Eye (tissue), 1 donor: ENCODE measurements at regions not wholly inside any gene's neighbourhood (a gene's known extent, or its start where the extent isn't known, plus 50 kb on each side); places are given as distances from the start of the nearest gene placed in this dataset.
"Not testable (repeated sequence)": the region's sequence is repeated elsewhere in the genome, so short reads cannot be mapped to it uniquely, and the experiment has no call there.

Experiments used
- DNase-seq: peaks from one replicate; pipeline ENCODE4 v3.0.0-alpha.2; 2015

DNA sequence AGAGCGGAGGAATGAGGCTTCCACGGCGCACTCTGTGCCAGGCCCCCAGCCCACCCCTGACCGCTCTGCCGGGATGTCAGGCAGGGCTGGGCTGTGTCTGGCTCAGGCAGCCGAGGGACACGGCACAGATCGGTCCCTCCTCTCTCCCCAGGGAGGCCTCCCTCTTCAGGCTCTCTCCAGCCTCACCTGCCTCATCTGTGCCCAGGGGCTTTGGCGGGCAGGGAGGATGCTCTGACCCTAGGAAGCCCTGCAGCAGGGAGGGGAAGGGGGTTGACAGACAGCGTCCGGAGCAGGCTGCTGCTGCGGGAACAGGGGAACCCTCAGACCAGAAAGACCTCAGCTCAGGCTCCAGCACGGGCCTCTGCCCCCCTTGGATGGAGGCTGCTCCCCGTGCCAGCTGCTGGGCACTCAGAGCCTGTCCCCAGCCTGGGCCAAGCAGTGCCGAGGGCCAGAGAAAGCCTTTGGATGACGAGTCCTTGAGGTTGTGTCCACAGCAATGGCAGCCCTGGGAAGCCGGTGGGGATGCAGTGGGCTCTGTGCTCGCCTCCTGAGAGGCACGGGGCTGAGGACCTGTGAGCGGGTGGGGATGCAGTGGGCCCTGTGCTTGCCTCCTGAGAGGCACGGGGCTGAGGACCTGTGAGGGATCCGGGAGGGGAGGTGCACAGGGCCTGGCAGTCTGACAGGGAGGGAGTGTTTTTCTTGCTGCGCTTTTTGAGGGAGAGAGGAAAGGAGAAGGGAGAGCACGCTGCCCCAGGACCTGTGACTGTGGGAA lies 66.9 kb downstream of the FOXL3 start:
- DNase-seq: no peak

GRCh38 chr7:357531-358209 lies 67.7 kb downstream of the FOXL3 start:
- DNase-seq: no peak

DNA sequence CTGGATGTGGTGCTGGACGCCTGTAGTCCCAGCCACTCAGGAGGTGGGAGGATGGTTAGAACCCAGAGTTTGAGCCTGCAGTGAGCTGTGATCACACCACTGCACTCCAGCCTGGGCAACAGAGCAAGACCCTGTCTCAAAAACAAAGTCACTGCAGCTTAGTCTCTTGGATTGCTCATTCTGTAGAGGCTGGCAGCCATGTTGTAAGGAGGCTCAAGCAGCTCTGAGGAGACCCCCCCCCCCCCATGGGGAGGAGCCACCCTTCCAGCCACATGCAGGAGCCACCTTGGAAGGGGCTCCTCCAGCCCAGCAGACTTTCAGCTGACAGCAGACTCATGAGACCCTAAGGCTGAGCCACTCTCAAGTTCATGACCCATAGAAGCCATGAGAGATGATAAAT lies 68.4 kb downstream of the FOXL3 start:
- DNase-seq: no peak

GRCh38 chr7:359226-359765 lies 69.3 kb downstream of the FOXL3 start:
- DNase-seq: no peak

DNA sequence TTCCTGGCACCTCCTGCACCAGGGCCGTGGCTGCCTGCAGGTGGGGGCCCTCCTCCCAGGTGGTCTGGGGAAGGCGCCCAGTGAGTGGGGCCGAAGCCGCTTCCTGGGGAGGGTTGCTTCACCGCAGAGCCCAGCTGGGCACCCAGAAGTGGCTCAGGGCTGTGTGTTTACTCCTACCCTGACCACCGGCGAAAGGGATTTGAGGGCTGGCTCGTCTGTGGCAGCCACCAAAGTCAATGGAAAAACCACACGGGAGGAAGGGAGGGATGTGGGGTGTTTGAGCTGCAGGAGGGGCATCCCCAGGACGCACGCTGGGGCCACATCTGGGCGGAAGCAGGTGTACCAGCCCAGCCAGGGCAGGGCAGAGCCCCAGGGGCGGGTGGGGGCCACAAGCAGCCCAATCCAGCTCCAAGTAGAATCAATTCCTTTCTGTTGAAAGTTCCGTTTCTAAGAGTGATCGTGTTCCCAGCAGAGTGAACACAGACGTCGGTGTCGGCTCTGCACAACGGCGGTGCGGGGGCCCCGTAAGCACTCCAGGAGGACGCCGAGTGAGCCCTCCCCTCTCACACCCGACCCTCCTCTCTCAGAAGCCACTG lies 69.9 kb downstream of the FOXL3 start:
- DNase-seq: no peak

- no peak for DNase-seq
Measured at GRCh38 chr7:360454-361100, 70.6 kb downstream of the FOXL3 start.

DNA sequence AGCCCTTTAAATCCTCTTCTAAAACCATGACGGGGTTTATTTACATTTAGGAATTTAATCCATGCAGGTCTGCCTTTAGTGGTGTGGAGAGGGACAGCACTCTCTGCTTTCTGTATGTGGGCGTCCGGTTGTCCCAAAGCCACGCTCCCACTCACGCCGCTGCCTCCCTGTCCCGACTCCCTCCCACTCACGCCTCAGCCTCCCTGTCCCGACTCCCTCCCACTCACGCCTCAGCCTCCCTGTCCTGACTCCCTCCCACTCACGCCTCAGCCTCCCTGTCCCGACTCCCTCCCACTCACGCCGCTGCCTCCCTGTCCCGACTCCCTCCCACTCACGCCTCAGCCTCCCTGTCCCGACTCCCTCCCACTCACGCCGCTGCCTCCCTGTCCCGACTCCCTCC lies 71.2 kb downstream of the FOXL3 start:
- DNase-seq: not testable (repeated sequence)

DNA sequence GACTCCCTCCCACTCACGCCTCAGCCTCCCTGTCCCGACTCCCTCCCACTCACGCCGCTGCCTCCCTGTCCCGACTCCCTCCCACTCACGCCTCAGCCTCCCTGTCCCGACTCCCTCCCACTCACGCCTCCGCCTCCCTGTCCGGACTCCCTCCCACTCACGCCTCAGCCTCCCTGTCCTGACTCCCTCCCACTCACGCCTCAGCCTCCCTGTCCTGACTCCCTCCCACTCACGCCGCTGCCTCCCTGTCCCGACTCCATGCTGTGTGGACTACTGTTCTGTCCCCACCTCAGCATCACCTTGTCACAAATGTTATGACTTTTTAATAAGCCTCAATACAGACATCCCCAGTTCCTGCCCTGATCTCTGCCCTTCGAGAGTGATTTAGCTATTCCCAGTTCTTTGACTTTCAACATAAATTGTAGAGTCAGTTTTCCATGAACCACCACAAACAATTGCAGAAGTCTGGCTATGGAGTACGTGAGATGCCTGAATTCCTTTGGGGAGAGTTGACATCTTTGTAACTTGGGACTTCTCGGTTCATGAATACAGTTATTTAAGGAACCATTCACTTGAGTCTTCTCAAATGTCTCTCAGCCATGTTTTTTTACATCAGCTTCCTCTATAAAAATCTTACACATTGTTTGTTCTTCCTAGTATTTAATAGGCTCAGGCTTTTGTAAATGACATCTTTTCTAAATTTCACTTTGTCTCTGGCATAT lies 71.9 kb downstream of the FOXL3 start:
- DNase-seq: no peak

DNA sequence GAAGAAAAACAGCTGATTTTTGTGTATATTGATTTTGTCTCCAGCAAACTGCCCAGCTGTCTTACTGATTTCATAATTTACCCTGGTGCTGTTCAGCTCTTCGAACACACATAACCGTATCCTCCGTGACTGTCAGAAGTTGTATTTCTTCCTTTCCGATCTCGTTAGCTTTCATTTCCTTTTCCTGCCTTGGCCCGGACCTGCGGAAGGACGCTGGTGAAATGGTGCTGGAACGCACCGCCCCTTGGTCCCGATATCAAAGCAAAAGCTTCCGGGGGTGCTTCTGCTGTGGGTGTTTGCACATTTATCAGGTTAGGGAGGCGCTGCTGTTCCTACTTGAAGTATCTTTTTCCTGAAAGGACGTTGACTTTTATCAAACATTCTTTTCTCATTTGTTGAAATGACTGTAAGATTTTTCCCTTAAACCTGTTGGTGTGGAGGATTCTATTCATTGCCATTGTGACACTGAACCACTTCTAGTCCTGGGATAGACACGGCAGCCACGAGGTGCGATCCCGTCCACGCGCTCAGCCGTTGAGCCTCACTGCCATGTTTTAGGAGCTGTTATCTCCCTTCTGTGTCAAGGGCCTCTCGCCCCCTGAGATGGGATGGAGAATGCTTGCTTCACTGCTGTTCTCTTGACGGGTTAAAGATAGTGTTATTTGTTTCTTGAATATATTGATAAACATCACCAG lies 72.6 kb downstream of the FOXL3 start:
- DNase-seq: no peak

- DNase-seq: no peak
Measured at GRCh38 chr7:363626-364025, 73.7 kb downstream of the FOXL3 start.

DNA sequence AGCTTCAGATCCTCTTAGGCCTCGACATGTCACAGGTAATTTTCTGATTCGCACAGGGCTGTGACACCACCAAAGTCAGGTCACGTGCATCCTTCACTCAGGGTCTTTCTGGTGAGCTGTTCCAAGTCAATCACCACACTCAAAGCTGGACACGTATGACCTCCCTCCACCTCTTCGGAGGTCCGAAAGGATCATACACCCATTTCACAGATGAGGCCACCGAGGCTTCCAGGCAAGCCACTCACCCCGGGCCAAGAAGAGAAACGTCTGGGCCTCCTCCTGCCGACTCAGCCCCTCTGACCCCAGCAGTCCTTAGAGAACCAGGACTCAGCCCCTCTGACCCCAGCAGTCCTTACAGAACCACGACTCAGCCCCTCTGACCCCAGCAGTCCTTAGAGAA lies 74.6 kb downstream of the FOXL3 start:
- no peak for DNase-seq

GRCh38 chr7:365593-365992 lies 75.6 kb downstream of the FOXL3 start:
- DNase-seq: no peak

GRCh38 chr7:366161-366803 lies 76.3 kb downstream of the FOXL3 start:
- DNase-seq: peak; percentile 71

DNA sequence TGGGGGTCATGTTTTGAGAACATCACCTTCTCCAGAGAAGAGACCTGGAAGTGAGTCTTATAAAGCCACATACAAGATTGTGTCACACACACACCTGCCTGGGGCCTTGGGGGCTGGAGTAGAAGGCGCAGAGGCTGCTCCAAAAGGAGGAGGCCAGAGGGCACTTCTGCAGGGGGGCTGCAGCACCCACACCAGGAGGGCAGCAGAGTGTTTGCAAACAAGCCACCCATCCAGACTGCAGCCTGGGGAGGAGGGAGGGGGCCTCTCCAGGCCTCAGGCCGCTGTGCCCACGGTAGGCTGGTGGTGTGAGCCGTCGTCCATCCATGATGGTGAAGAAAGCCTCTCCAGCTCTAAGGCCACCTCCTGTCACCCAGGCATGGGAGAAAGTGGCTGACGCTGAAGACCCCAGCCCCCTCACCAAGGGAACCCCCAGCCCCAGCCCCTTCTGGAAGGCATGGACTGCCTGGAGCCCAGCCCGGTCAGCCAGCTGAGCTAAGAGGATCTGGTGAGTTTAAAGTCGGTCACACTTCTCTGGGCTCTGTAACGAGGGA lies 77.5 kb downstream of the FOXL3 start:
- no peak for DNase-seq

GRCh38 chr7:368651-369475 lies 78.9 kb downstream of the FOXL3 start:
- DNase-seq: peak; percentile 34

GRCh38 chr7:369476-370258 lies 79.7 kb downstream of the FOXL3 start:
- no peak for DNase-seq

GRCh38 chr7:370259-370625 lies 80.3 kb downstream of the FOXL3 start:
- DNase-seq: no peak

DNA sequence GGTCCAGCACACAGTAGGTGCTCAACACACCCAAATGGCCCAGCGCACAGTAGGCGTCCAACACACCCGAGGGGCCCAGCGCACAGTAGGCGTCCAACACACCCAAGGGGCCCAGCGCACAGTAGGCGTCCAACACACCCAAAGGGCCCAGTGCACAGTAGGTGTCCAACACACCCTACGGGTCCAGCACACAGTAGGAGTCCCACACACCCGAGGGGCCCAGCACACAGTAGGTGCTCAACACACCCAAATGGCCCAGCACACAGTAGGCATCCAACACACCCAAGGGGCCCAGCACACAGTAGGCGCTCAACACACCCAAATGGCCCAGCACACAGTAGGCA lies 80.8 kb downstream of the FOXL3 start:
- DNase-seq: no peak

- DNase-seq: peak; percentile 48
Measured at GRCh38 chr7:371119-371778, 81.3 kb downstream of the FOXL3 start.
